ENCODE measurements at regions not wholly inside any gene's neighbourhood (a gene's known extent, or its start where the extent isn't known, plus 50 kb on each side); places are given as distances from the start of the nearest gene placed in this dataset.

GRCh38 chr10:120746001-120746777, 105.0 kb upstream of the WDR11 start:
- DNase-seq (ENCODE audit: low read depth in 2 of 2): no peak
- no peak overlapping the region for H3K4me3 ChIP-seq (replicated peaks in 1 of 2; ENCODE audit: low read depth in 2 of 2, low read length in 2 of 2)
- TF ChIP-seq, protein P1, sequence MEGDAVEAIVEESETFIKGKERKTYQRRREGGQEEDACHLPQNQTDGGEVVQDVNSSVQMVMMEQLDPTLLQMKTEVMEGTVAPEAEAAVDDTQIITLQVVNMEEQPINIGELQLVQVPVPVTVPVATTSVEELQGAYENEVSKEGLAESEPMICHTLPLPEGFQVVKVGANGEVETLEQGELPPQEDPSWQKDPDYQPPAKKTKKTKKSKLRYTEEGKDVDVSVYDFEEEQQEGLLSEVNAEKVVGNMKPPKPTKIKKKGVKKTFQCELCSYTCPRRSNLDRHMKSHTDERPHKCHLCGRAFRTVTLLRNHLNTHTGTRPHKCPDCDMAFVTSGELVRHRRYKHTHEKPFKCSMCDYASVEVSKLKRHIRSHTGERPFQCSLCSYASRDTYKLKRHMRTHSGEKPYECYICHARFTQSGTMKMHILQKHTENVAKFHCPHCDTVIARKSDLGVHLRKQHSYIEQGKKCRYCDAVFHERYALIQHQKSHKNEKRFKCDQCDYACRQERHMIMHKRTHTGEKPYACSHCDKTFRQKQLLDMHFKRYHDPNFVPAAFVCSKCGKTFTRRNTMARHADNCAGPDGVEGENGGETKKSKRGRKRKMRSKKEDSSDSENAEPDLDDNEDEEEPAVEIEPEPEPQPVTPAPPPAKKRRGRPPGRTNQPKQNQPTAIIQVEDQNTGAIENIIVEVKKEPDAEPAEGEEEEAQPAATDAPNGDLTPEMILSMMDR (IDR thresholded peaks at IDR 0.05; ENCODE audit: low read depth, low read length): no peak

DNA sequence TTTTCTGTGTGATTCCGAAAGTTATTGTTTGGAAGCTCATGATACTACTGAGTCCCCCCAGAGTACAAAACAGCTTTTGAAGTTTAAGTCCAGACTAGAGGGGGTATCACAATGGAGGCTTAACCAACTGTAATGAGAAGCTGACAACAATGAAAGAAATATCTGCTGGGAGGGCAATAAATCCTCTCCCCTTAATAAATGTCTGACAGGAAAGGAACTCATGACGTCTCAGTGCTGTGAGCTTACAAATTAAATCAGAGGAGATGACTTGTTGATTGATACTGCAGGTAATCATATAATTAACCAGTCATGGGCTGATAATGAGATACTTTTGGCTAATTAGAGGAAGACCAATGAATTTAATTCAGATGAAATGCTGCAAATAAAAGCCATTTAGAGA, 102.6 kb upstream of the WDR11 start:
- DNase-seq (ENCODE audit: low read depth in 2 of 2): no peak
- H3K4me3 ChIP-seq (replicated peaks in 1 of 2; ENCODE audit: low read depth in 2 of 2, low read length in 2 of 2): no peak overlapping the region
- TF ChIP-seq, protein P1 (IDR thresholded peaks at IDR 0.05; ENCODE audit: low read depth, low read length): no peak

- TF ChIP-seq, protein P1 (IDR thresholded peaks at IDR 0.05; ENCODE audit: low read depth, low read length): no peak
These were observed 102.1 kb upstream of the WDR11 start for GRCh38 chr10:120749072-120749471.

DNA sequence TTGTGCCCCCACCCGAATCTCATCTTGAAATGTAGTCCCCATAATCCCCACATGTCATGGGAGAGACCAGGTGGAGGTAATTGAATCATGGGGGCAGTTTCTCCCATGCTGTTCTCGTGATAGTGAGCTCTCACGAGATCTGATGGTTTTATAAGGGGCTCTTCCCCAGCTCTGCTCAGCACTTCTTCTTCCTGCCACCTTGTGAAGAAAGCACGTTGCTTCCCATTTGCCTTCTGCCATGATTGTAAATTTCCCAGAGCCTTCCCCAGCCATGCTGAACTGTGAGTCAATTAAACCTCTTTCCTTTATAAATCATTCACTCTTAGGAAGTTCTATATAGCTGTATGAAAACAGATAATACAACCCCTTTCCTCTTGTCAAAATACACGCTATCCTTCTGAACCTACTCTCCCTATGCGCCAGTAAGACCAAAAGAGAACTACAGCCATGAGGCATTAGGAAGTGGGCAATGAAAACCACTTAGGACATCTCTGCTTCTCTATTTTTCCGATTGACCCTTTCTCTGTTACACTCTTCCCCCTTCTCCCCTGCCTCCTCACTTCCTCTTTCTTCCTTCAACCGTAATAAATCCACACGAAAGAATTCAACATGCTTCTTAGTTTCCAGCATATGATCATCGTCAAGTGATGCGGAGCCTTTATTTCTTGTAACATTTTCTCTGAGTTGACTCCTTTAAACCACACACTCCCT, 101.2 kb upstream of the WDR11 start:
- H3K4me3 ChIP-seq (replicated peaks in 1 of 2; ENCODE audit: low read depth in 2 of 2, low read length in 2 of 2): no peak overlapping the region
- TF ChIP-seq, protein P1 (IDR thresholded peaks at IDR 0.05; ENCODE audit: low read depth, low read length): no peak
- no peak for DNase-seq (ENCODE audit: low read depth in 2 of 2)

More at GRCh38 chr10:120749072-120749471, 102.1 kb upstream of the WDR11 start:
- H3K4me3 ChIP-seq (replicated peaks in 1 of 2; ENCODE audit: low read depth in 2 of 2, low read length in 2 of 2): no peak overlapping the region
- no peak for DNase-seq (ENCODE audit: low read depth in 2 of 2)

DNA sequence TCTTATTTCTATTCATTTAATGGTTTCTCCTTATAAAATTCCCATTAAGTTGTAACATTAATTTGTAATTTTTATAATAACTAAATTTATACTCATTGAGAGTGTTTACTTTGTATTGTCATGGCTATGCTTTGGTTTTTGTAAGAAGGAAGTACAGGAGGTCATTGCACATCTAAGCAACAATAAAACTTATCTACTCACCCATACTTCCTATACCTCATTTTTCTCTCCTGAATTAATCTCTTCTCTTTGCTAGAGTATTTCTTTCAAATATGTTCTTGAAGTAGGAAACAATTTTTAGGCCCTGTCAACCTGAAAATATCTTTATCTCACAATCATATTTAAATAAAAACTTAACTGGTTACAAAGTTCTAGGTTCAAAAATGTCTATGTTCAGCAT, 95.4 kb upstream of the WDR11 start:
- no peak for DNase-seq (ENCODE audit: low read depth in 2 of 2)
- TF ChIP-seq, protein P1 (IDR thresholded peaks at IDR 0.05; ENCODE audit: low read depth, low read length): no peak
- H3K4me3 ChIP-seq (replicated peaks in 1 of 2; ENCODE audit: low read depth in 2 of 2, low read length in 2 of 2): no peak overlapping the region

- TF ChIP-seq, protein P1 (IDR thresholded peaks at IDR 0.05; ENCODE audit: low read depth, low read length): no peak
- DNase-seq (ENCODE audit: low read depth in 2 of 2): peak in 1 of 2 donors; percentile 6
These were observed 90.9 kb upstream of the WDR11 start for GRCh38 chr10:120760253-120760652.

More at GRCh38 chr10:120760253-120760652, 90.9 kb upstream of the WDR11 start:
- H3K4me3 ChIP-seq (replicated peaks in 1 of 2; ENCODE audit: low read depth in 2 of 2, low read length in 2 of 2): no peak overlapping the region
